Myocyte (in vitro differentiated cells): ENCODE measurements at regions not wholly inside any gene's neighbourhood (a gene's known extent, or its start where the extent isn't known, plus 50 kb on each side); places are given as distances from the start of the nearest gene placed in this dataset.

Experiments
- DNase-seq: peaks from one replicate; pipeline ENCODE4 v3.0.0-alpha.2; 2012; ENCODE audit warnings: low read depth

- no peak for DNase-seq
Measured at GRCh38 chr13:99027661-99028425, 50.0 kb upstream of the DOCK9 start.

- DNase-seq, result no peak
Measured at GRCh38 chr13:99028890-99029289, 51.0 kb upstream of the DOCK9 start.

GRCh38 chr13:99029576-99029975 is 51.7 kb upstream of the DOCK9 start:
- DNase-seq, result no peak

GRCh38 chr13:99030326-99030725 is 52.5 kb upstream of the DOCK9 start:
- no peak for DNase-seq

- DNase-seq, result no peak
Measured at GRCh38 chr13:99031832-99032231, 54.0 kb upstream of the DOCK9 start.

- DNase-seq, result peak; percentile 73
Measured at GRCh38 chr13:99033814-99034213, 56.0 kb upstream of the DOCK9 start.

GRCh38 chr13:99034333-99035085 is 56.6 kb upstream of the DOCK9 start:
- DNase-seq, result no peak

- no peak for DNase-seq
Measured at GRCh38 chr13:99035715-99036114, 57.9 kb upstream of the DOCK9 start.

- DNase-seq, result no peak
Measured at GRCh38 chr13:99037756-99038155, 59.9 kb upstream of the DOCK9 start.

- no peak for DNase-seq
Measured at GRCh38 chr13:99039718-99040280, 61.9 kb upstream of the DOCK9 start.

- DNase-seq, result no peak
Measured at GRCh38 chr13:99040536-99041131, 62.8 kb upstream of the DOCK9 start.

GRCh38 chr13:99041337-99041736 is 63.5 kb upstream of the DOCK9 start:
- DNase-seq, result no peak

GRCh38 chr13:99041788-99042187 is 63.9 kb upstream of the DOCK9 start:
- DNase-seq, result no peak

GRCh38 chr13:99042521-99043250 is 64.8 kb upstream of the DOCK9 start:
- no peak for DNase-seq

GRCh38 chr13:99043831-99044231 is 66.0 kb upstream of the DOCK9 start:
- DNase-seq, result peak; percentile 35

GRCh38 chr13:99044764-99045163 is 66.9 kb upstream of the DOCK9 start:
- no peak for DNase-seq

- no peak for DNase-seq
Measured at GRCh38 chr13:99045396-99045795, 67.5 kb upstream of the DOCK9 start.

GRCh38 chr13:99046851-99047250 is 69.0 kb upstream of the DOCK9 start:
- no peak for DNase-seq

GRCh38 chr13:99050983-99051488 is 73.2 kb upstream of the DOCK9 start:
- no peak for DNase-seq

- DNase-seq, result no peak
Measured at GRCh38 chr13:99051768-99052455, 74.0 kb upstream of the DOCK9 start.
